Heart left ventricle (tissue), 16 donors: ENCODE measurements at regions not wholly inside any gene's neighbourhood (a gene's known extent, or its start where the extent isn't known, plus 50 kb on each side); places are given as distances from the start of the nearest gene placed in this dataset.

ENCODE experiments used
- ATAC-seq, 4 donors: fragments of 200-7000 bp; cut with Tn5 transposase; one replicate each; pipeline ENCODE4 v1.9.1; 2020 to 2022; ENCODE audit warnings: moderate library complexity in 4 of 4, mild to moderate bottlenecking in 3 of 4, moderate number of reproducible peaks in 1 of 4
- DNase-seq, 5 donors: peaks; one replicate each; pipeline ENCODE4 v3.0.0-alpha.2; 2020
- H3K27ac ChIP-seq, 12 donors: fragments of 200-600 bp; sonication (generic) in 4 of 12; one replicate each; pipeline versions ENCODE4 v1.5.0 to v1.8.0; 2016 to 2022; ENCODE audit warnings: mild to moderate bottlenecking in 2 of 12
- H3K27me3 ChIP-seq, 9 donors: fragments of 200-600 bp; sonication (generic) in 2 of 9; one replicate each; pipeline versions ENCODE4 v1.5.1 to v1.8.0; 2016 to 2022; ENCODE audit warnings: mild to moderate bottlenecking in 3 of 9
- H3K36me3 ChIP-seq, 9 donors: fragments of 200-600 bp; sonication (generic) in 2 of 9; one replicate each; pipeline versions ENCODE4 v1.5.0 to v1.8.0; 2018 to 2022; ENCODE audit warnings: mild to moderate bottlenecking in 2 of 9
- H3K4me1 ChIP-seq, 12 donors: fragments of 200-600 bp; sonication (generic) in 4 of 12; one replicate each; pipeline versions ENCODE4 v1.5.0 to v1.8.0; 2016 to 2022; ENCODE audit warnings: mild to moderate bottlenecking in 3 of 12
- H3K4me3 ChIP-seq, 12 donors: fragments of 200-600 bp; sonication (generic) in 4 of 12; one replicate each; pipeline versions ENCODE4 v1.5.0 to v1.8.0; 2017 to 2022; ENCODE audit warnings: mild to moderate bottlenecking in 9 of 12, moderate library complexity in 4 of 12
- H3K9me3 ChIP-seq, 12 donors: fragments of 200-600 bp; sonication (generic) in 4 of 12; one replicate each; pipeline versions ENCODE4 v1.5.0 to v1.8.0; 2016 to 2022; ENCODE audit warnings: mild to moderate bottlenecking in 1 of 12
- CTCF ChIP-seq, 12 donors: fragments of 200-600 bp; sonication (generic) in 4 of 12; IDR thresholded peaks; one replicate each; pipeline versions ENCODE4 v1.5.0 to v1.8.0; 2018 to 2022; ENCODE audit warnings: antibody characterized with exemption in 12 of 12, mild to moderate bottlenecking in 5 of 12
- POLR2A ChIP-seq, 2 donors: fragments of 450-650 bp; IDR thresholded peaks; one replicate each; pipeline ENCODE4 v1.6.1; 2017; ENCODE audit warnings: antibody characterized with exemption in 2 of 2, mild to moderate bottlenecking in 2 of 2, moderate library complexity in 2 of 2
- WGBS, 4 donors: extraction: QIAGEN DNeasy Blood & Tissue Kit in 2 of 4; methylation state at CpG; one replicate each; pipeline versions ENCODE4 v1.1.5 to v1.1.7; 2013 to 2018; 5-methylcytosine and 5-hydroxymethylcytosine counted together
- intact Hi-C, 10 donors: fragments of 100-400 bp; cut with DNase I; formaldehyde crosslinking; loops; one replicate each; pipeline versions ENCODE4 v1.11.1 to v1.14.2; 2022
- donor health status: ischemic (EF 13 %, LVEDD 7.1; RV severe dilation, severe dysfunction).
- donor health status: healthy with polysubstance abuse.
- donor health status: DM: no; HTN: yes; CAD: no.
- donor health status: DM: no; HTN: no; CAD: no.
- donor health status: ischemic (EF 25% LVEDD 6.9; RV normal size, moderate dysfunction).
- donor health status: ischemic (EF 25% LVEDD 5.7; RV mildly dilated, moderate dysfunction).
- donor health status: healthy.
- donor health status: DM: yes; HTN: yes; CAD: no.
- donor health status: ischemic (EF 35%, LVEDD 5.7; RV mildly dilated, moderate dysfunction).
- donor health status: nonischemic (EF 11% LVEDD 7.7; RV severe dilation, severe dysfunction).
- donor health status: DM: yes; HTN: yes; CAD: no.
- donor health status: PGD.
- donor health status: ischemic (EF 29% LVEDD 5.4; RV normal size, mild dysfunction).
- donor health status: nonischemic (EF 23%, LVEDD 6.1; RV moderate dilation, normal function).

GRCh38 chr20:24833592-24833991, 115.5 kb upstream of the CST7 start:
- peaks cover 0 to 6% (median 0%) of the 10 kb centered on the region in 12 donors for H3K9me3 ChIP-seq

GRCh38 chr20:24834310-24834709, 114.8 kb upstream of the CST7 start:
- no peak for TF ChIP-seq POLR2A (IDR thresholded peaks at IDR 0.05)
- TF ChIP-seq CTCF (IDR thresholded peaks at IDR 0.05) = no peak
- Histone ChIP-seq H3K4me3 (no peak overlapping the region), H3K36me3 (no peaks in the 10 kb centered on the region), H3K27me3 (peaks cover 0 to 11% (median 0%) of the 10 kb centered on the region in 9 donors), H3K9me3 (peaks cover 0 to 6% (median 0%) of the 10 kb centered on the region in 12 donors), H3K4me1 (no peaks in the 10 kb centered on the region), H3K27ac (no peak overlapping the region)
- intact Hi-C loops = no loop called here
- DNase-seq = no peak
- ATAC-seq = no peak
- WGBS, 4 donors = 83 to 97% (median 92%) methylated on average over 1 of the region's 1 CpG

More at GRCh38 chr20:24833592-24833991, 115.5 kb upstream of the CST7 start:
- H3K4me3 ChIP-seq = no peak overlapping the region
- no peak for DNase-seq
- TF ChIP-seq CTCF (IDR thresholded peaks at IDR 0.05) (no peak), POLR2A (IDR thresholded peaks at IDR 0.05) (no peak)
- H3K36me3 ChIP-seq = no peaks in the 10 kb centered on the region
- no peak overlapping the region for H3K27ac ChIP-seq
- no peaks in the 10 kb centered on the region for H3K4me1 ChIP-seq
- H3K27me3 ChIP-seq = peaks cover 0 to 11% (median 0%) of the 10 kb centered on the region in 9 donors
- intact Hi-C loops = no loop called here
- ATAC-seq = no peak
- 77 to 82% (median 80%) methylated on average over 6 of the region's 6 CpGs for WGBS, 4 donors

- no peaks in the 10 kb centered on the region for H3K4me1 ChIP-seq
- H3K27ac ChIP-seq = no peak overlapping the region
- intact Hi-C loops = no loop called here
- no peak for TF ChIP-seq POLR2A (IDR thresholded peaks at IDR 0.05)
- no peak for TF ChIP-seq CTCF (IDR thresholded peaks at IDR 0.05)
- H3K27me3 ChIP-seq = peaks cover 0 to 11% (median 0%) of the 10 kb centered on the region in 9 donors
- no peak overlapping the region for H3K4me3 ChIP-seq
- no peaks in the 10 kb centered on the region for H3K36me3 ChIP-seq
- DNase-seq = no peak
- H3K9me3 ChIP-seq = peaks cover 0 to 6% (median 0%) of the 10 kb centered on the region in 12 donors
- WGBS, 4 donors = 61 to 76% (median 70%) methylated on average over 5 of the region's 5 CpGs
- no peak for ATAC-seq
These were observed 113.9 kb upstream of the CST7 start for GRCh38 chr20:24835195-24835594.

GRCh38 chr20:24836041-24836533, 113.0 kb upstream of the CST7 start:
- WGBS, 4 donors = 73 to 90% (median 82%) methylated on average over 3 of the region's 3 CpGs
- H3K4me1 ChIP-seq = no peaks in the 10 kb centered on the region
- H3K9me3 ChIP-seq = peaks cover 0 to 2% (median 0%) of the 10 kb centered on the region in 12 donors
- no peaks in the 10 kb centered on the region for H3K36me3 ChIP-seq
- peaks cover 0 to 11% (median 0%) of the 10 kb centered on the region in 9 donors for H3K27me3 ChIP-seq
- no peak for TF ChIP-seq POLR2A (IDR thresholded peaks at IDR 0.05)
- TF ChIP-seq CTCF (IDR thresholded peaks at IDR 0.05) = no peak
- intact Hi-C loops = no loop called here
- ATAC-seq (no peak), DNase-seq (no peak)
- no peak overlapping the region for H3K4me3 ChIP-seq
- no peak overlapping the region for H3K27ac ChIP-seq
